Kidney epithelial cell (primary cell): ENCODE measurements at regions not wholly inside any gene's neighbourhood (a gene's known extent, or its start where the extent isn't known, plus 50 kb on each side); places are given as distances from the start of the nearest gene placed in this dataset.

Source experiments
- DNase-seq: peaks from one replicate; pipeline ENCODE4 v3.0.0-alpha.2; 2010; ENCODE audit warnings: low read depth
- H3K27me3 ChIP-seq: 2 replicates; pipeline ENCODE4 v1.6.0; 2011; ENCODE audit warnings: low read length; ENCODE audit not compliant: control insufficient read depth, insufficient read depth
- H3K36me3 ChIP-seq: 2 replicates; pipeline ENCODE4 v1.5.1; 2011; ENCODE audit warnings: low read length; ENCODE audit not compliant: control insufficient read depth, insufficient read depth
- H3K4me3 ChIP-seq: 2 replicates; pipeline ENCODE4 v1.5.1; 2011; ENCODE audit warnings: low read depth, mild to moderate bottlenecking, control low read depth, low read length
- TF ChIP-seq, protein P1 (sequence below): IDR thresholded peaks from 2 replicates; pipeline ENCODE4 v1.5.1; 2011; ENCODE audit warnings: mild to moderate bottlenecking, moderate library complexity, low read length, control low read depth, inconsistent platforms; ENCODE audit not compliant: insufficient read depth, poor library complexity, severe bottlenecking

DNA sequence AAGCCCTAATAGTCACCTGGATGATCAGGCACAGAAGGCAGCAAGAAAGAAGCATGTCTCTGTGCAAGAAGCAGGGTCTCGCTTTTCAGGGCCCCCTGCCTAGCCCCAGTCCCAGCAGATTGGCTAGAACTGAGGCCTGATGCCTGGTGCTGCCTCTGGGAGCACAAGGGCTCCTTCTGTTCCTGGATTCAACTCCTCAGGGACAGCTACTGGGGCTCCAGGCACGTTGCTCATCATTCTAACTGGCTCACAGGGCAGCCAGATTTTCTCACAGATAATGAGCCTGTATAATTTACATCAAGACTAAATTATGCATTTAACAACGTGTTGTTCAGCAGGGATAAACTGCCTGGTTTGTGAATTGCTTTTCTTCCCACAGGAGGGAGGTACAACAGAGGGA, 106.5 kb upstream of the PLXNC1 start:
- H3K36me3 ChIP-seq, result no peaks in the 10 kb centered on the region
- no peak for DNase-seq
- TF ChIP-seq, protein P1, sequence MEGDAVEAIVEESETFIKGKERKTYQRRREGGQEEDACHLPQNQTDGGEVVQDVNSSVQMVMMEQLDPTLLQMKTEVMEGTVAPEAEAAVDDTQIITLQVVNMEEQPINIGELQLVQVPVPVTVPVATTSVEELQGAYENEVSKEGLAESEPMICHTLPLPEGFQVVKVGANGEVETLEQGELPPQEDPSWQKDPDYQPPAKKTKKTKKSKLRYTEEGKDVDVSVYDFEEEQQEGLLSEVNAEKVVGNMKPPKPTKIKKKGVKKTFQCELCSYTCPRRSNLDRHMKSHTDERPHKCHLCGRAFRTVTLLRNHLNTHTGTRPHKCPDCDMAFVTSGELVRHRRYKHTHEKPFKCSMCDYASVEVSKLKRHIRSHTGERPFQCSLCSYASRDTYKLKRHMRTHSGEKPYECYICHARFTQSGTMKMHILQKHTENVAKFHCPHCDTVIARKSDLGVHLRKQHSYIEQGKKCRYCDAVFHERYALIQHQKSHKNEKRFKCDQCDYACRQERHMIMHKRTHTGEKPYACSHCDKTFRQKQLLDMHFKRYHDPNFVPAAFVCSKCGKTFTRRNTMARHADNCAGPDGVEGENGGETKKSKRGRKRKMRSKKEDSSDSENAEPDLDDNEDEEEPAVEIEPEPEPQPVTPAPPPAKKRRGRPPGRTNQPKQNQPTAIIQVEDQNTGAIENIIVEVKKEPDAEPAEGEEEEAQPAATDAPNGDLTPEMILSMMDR, result no peak
- no peak overlapping the region for H3K4me3 ChIP-seq
- no peaks in the 10 kb centered on the region for H3K27me3 ChIP-seq

- Histone ChIP-seq H3K4me3 (no peak overlapping the region), H3K36me3 (no peaks in the 10 kb centered on the region), H3K27me3 (no peaks in the 10 kb centered on the region)
- DNase-seq, result no peak
- TF ChIP-seq, protein P1, result no peak
These were observed 106.1 kb upstream of the PLXNC1 start for GRCh38 chr12:94042321-94042720.

DNA sequence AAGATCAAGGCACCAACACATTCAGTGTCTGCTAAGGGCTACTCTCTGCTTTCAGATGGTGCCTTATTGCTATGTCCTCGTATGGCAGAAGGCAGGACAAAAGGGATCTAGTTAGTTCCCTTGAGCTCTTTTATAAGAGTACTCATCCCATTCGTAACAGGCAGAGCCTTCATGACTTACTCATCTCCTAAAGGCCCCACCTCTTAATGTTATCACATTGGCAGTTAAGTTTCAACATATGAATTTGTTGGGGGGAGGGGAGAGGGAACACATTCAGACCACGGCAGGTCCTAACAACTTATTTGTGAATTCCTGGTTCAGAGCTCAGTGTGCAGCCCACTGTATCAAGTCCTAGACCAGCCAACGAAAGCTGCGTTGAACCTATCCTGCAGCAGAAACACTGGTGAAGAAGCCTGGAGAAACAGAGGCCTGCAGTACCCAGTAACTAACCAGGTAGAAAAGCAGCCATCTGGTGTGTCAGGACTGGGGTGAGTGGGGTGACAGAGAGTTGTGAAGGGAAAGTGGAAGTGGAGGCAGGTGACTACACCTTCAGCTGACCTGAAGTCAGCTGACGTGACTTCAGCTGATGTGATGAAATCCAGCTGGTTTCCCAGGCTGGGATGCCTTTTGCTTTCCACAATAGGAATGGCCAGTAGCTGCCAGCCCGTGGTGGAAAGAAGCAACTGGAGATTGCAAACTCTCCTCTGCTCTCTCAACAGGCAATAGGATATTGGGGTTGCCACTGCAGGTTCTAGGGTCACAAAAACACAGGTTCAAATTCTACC, 101.6 kb upstream of the PLXNC1 start:
- Histone ChIP-seq H3K27me3 (no peaks in the 10 kb centered on the region), H3K36me3 (no peaks in the 10 kb centered on the region), H3K4me3 (no peak overlapping the region)
- TF ChIP-seq, protein P1, result no peak
- no peak for DNase-seq

GRCh38 chr12:94047781-94048567, 100.4 kb upstream of the PLXNC1 start:
- H3K27me3 ChIP-seq, result no peaks in the 10 kb centered on the region
- no peak overlapping the region for H3K4me3 ChIP-seq
- H3K36me3 ChIP-seq, result no peaks in the 10 kb centered on the region
- TF ChIP-seq, protein P1, result no peak
- no peak for DNase-seq

GRCh38 chr12:94048757-94049156, 99.6 kb upstream of the PLXNC1 start:
- Histone ChIP-seq H3K36me3 (no peaks in the 10 kb centered on the region), H3K27me3 (no peaks in the 10 kb centered on the region), H3K4me3 (no peak overlapping the region)
- TF ChIP-seq, protein P1, result no peak
- no peak for DNase-seq
